ENCODE measurements at regions not wholly inside any gene's neighbourhood (a gene's known extent, or its start where the extent isn't known, plus 50 kb on each side); places are given as distances from the start of the nearest gene placed in this dataset.
A peak's percentile ranks its signal among the peaks of the same experiment; 100 is the strongest.
"Not testable (repeated sequence)": the region's sequence is repeated elsewhere in the genome, so short reads cannot be mapped to it uniquely, and the experiment has no call there.

GRCh38 chr16:88128556-88128955, 177.3 kb downstream of the BANP start:
- DNase-seq, result no peak

GRCh38 chr16:88129133-88129532, 177.9 kb downstream of the BANP start:
- not testable (repeated sequence) for DNase-seq

- DNase-seq, result no peak
Observed at GRCh38 chr16:88130016-88130415, 178.8 kb downstream of the BANP start.

- no peak for DNase-seq
Observed at GRCh38 chr16:88130681-88131080, 179.4 kb downstream of the BANP start.

GRCh38 chr16:88131256-88131655, 180.0 kb downstream of the BANP start:
- no peak for DNase-seq

- DNase-seq, result no peak
Observed at GRCh38 chr16:88131966-88132365, 180.7 kb downstream of the BANP start.

- no peak for DNase-seq
Observed at GRCh38 chr16:88132836-88133506, 181.7 kb downstream of the BANP start.

- no peak for DNase-seq
Observed at GRCh38 chr16:88133507-88133843, 182.2 kb downstream of the BANP start.

GRCh38 chr16:88134172-88134898, 183.1 kb downstream of the BANP start:
- DNase-seq, result not testable (repeated sequence)

- DNase-seq, result not testable (repeated sequence)
Observed at GRCh38 chr16:88134899-88135682, 183.9 kb downstream of the BANP start.

GRCh38 chr16:88136211-88136713, 185.0 kb downstream of the BANP start:
- not testable (repeated sequence) for DNase-seq

GRCh38 chr16:88136939-88137338, 185.7 kb downstream of the BANP start:
- not testable (repeated sequence) for DNase-seq

- peak; percentile 14 for DNase-seq
Observed at GRCh38 chr16:88139141-88139540, 187.9 kb downstream of the BANP start.

- not testable (repeated sequence) for DNase-seq
Observed at GRCh38 chr16:88140195-88140594, 189.0 kb downstream of the BANP start.

- DNase-seq, result peak; percentile 11
Observed at GRCh38 chr16:88141580-88141979, 190.3 kb downstream of the BANP start.

GRCh38 chr16:88142056-88142935, 191.1 kb downstream of the BANP start:
- not testable (repeated sequence) for DNase-seq

GRCh38 chr16:88143122-88144027, 192.1 kb downstream of the BANP start:
- not testable (repeated sequence) for DNase-seq

- DNase-seq, result no peak
Observed at GRCh38 chr16:88144028-88144511, 192.8 kb downstream of the BANP start.

- not testable (repeated sequence) for DNase-seq
Observed at GRCh38 chr16:88145376-88145775, 194.1 kb downstream of the BANP start.

GRCh38 chr16:88145824-88146405, 194.7 kb downstream of the BANP start:
- DNase-seq, result not testable (repeated sequence)

- not testable (repeated sequence) for DNase-seq
Observed at GRCh38 chr16:88148078-88148477, 196.8 kb downstream of the BANP start.
